ENCODE measurements at regions not wholly inside any gene's neighbourhood (a gene's known extent, or its start where the extent isn't known, plus 50 kb on each side); places are given as distances from the start of the nearest gene placed in this dataset.

DNA sequence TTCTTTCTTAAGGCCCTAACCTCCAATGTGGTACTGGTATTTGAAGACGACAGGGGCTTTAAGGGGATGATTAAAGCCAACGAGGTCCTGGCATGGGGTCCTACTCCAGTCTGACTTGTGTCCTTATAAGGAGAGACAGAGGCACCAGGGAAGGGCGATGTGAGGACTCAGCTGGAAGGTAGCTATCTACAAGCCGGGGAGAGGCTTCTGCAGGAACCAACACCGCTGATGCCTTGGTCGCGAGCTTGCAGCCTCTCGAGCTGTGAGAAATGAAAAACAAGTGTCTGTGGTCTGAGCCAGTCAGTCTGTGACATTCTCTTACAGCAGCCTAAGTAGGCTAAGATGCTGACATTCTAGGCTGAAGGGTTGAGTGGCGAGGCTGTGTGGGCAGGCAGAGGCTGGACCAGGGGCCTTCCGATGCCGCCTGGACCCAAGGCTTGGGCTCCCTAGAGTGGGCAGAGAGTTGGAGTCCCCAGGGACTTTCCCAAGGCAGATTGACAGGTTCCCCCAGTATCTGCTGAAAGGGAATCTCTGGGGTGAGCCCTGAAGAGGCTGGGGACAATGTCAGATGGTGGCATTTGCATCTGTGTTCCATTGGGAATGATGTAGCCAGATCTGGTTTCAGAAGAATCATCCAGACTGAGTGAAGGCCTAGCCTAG is 322.9 kb upstream of the HS6ST1 start:
- no peaks in the 10 kb centered on the region for H3K36me3 ChIP-seq (ENCODE audit: control insufficient read depth in 4 of 4, insufficient read depth in 4 of 4, low read length in 3 of 4)
- H3K27ac ChIP-seq (ENCODE audit: insufficient read depth in 1 of 2, low read depth in 1 of 2, low read length in 2 of 2, poor library complexity in 1 of 2, severe bottlenecking in 2 of 2) = no peak overlapping the region
- ChIA-PET POLR2A (no interaction called here), CTCF (no interaction called here)
- H3K4me3 ChIP-seq (ENCODE audit: control insufficient read depth in 1 of 7, extremely low read depth in 1 of 7, insufficient read depth in 4 of 7, low read depth in 2 of 7, low read length in 6 of 7) = no peak overlapping the region
- peaks cover 6 to 69% (median 36%) of the 10 kb centered on the region in 4 experiments for H3K4me1 ChIP-seq (ENCODE audit: control extremely low read depth in 1 of 4, control insufficient read depth in 4 of 4, insufficient read depth in 4 of 4, low read length in 3 of 4)
- WGBS (ENCODE audit: insufficient coverage) = 87% methylated on average over 8 of the region's 11 CpGs
- DNase-seq = no peak
- H3K27me3 ChIP-seq (replicated peaks in 2 of 5; ENCODE audit: control insufficient read depth in 4 of 5, insufficient read depth in 5 of 5, low read length in 4 of 5) = no peaks in the 10 kb centered on the region
- H3K9me3 ChIP-seq (ENCODE audit: control extremely low read depth in 1 of 5, control insufficient read depth in 4 of 5, insufficient read depth in 2 of 5, low read depth in 1 of 5, low read length in 4 of 5) = no peaks in the 10 kb centered on the region

- WGBS (ENCODE audit: insufficient coverage) = 100% methylated on average over 5 of the region's 5 CpGs
- no peak overlapping the region for H3K27ac ChIP-seq (ENCODE audit: insufficient read depth in 1 of 2, low read depth in 1 of 2, low read length in 2 of 2, poor library complexity in 1 of 2, severe bottlenecking in 2 of 2)
- H3K4me3 ChIP-seq (ENCODE audit: control insufficient read depth in 1 of 7, extremely low read depth in 1 of 7, insufficient read depth in 4 of 7, low read depth in 2 of 7, low read length in 6 of 7) = no peak overlapping the region
- H3K36me3 ChIP-seq (ENCODE audit: control insufficient read depth in 4 of 4, insufficient read depth in 4 of 4, low read length in 3 of 4) = no peaks in the 10 kb centered on the region
- no peaks in the 10 kb centered on the region for H3K27me3 ChIP-seq (replicated peaks in 2 of 5; ENCODE audit: control insufficient read depth in 4 of 5, insufficient read depth in 5 of 5, low read length in 4 of 5)
- H3K4me1 ChIP-seq (ENCODE audit: control extremely low read depth in 1 of 4, control insufficient read depth in 4 of 4, insufficient read depth in 4 of 4, low read length in 3 of 4) = peaks cover 6 to 65% (median 35%) of the 10 kb centered on the region in 4 experiments
- ChIA-PET POLR2A (no interaction called here), CTCF (no interaction called here)
- H3K9me3 ChIP-seq (ENCODE audit: control extremely low read depth in 1 of 5, control insufficient read depth in 4 of 5, insufficient read depth in 2 of 5, low read depth in 1 of 5, low read length in 4 of 5) = no peaks in the 10 kb centered on the region
- DNase-seq = no peak
Observed at GRCh38 chr2:128642316-128642715, 323.6 kb upstream of the HS6ST1 start.

- WGBS (ENCODE audit: insufficient coverage) = 100% methylated on average over 1 of the region's 5 CpGs
- no peaks in the 10 kb centered on the region for H3K27me3 ChIP-seq (replicated peaks in 2 of 5; ENCODE audit: control insufficient read depth in 4 of 5, insufficient read depth in 5 of 5, low read length in 4 of 5)
- ChIA-PET CTCF (interaction anchor here (1.1 kb wide), 1 partner anchor 14 kb away, joined by 3 read pairs; no protein-coding TSS in a partner anchor), POLR2A (no interaction called here)
- DNase-seq = no peak
- H3K4me3 ChIP-seq (ENCODE audit: control insufficient read depth in 1 of 7, extremely low read depth in 1 of 7, insufficient read depth in 4 of 7, low read depth in 2 of 7, low read length in 6 of 7) = no peak overlapping the region
- no peaks in the 10 kb centered on the region for H3K9me3 ChIP-seq (ENCODE audit: control extremely low read depth in 1 of 5, control insufficient read depth in 4 of 5, insufficient read depth in 2 of 5, low read depth in 1 of 5, low read length in 4 of 5)
- H3K4me1 ChIP-seq (ENCODE audit: control extremely low read depth in 1 of 4, control insufficient read depth in 4 of 4, insufficient read depth in 4 of 4, low read length in 3 of 4) = peaks cover 6 to 60% (median 33%) of the 10 kb centered on the region in 4 experiments
- no peaks in the 10 kb centered on the region for H3K36me3 ChIP-seq (ENCODE audit: control insufficient read depth in 4 of 4, insufficient read depth in 4 of 4, low read length in 3 of 4)
- no peak overlapping the region for H3K27ac ChIP-seq (ENCODE audit: insufficient read depth in 1 of 2, low read depth in 1 of 2, low read length in 2 of 2, poor library complexity in 1 of 2, severe bottlenecking in 2 of 2)
Observed at GRCh38 chr2:128642821-128643220, 324.2 kb upstream of the HS6ST1 start.

- Histone ChIP-seq H3K27me3 (replicated peaks in 2 of 5; ENCODE audit: control insufficient read depth in 4 of 5, insufficient read depth in 5 of 5, low read length in 4 of 5) (no peaks in the 10 kb centered on the region), H3K9me3 (ENCODE audit: control extremely low read depth in 1 of 5, control insufficient read depth in 4 of 5, insufficient read depth in 2 of 5, low read depth in 1 of 5, low read length in 4 of 5) (no peaks in the 10 kb centered on the region), H3K4me3 (ENCODE audit: control insufficient read depth in 1 of 7, extremely low read depth in 1 of 7, insufficient read depth in 4 of 7, low read depth in 2 of 7, low read length in 6 of 7) (no peak overlapping the region), H3K4me1 (ENCODE audit: control extremely low read depth in 1 of 4, control insufficient read depth in 4 of 4, insufficient read depth in 4 of 4, low read length in 3 of 4) (peaks cover 5 to 54% (median 29%) of the 10 kb centered on the region in 4 experiments), H3K36me3 (ENCODE audit: control insufficient read depth in 4 of 4, insufficient read depth in 4 of 4, low read length in 3 of 4) (no peaks in the 10 kb centered on the region), H3K27ac (ENCODE audit: insufficient read depth in 1 of 2, low read depth in 1 of 2, low read length in 2 of 2, poor library complexity in 1 of 2, severe bottlenecking in 2 of 2) (no peak overlapping the region)
- 94% methylated on average over 6 of the region's 7 CpGs for WGBS (ENCODE audit: insufficient coverage)
- no peak for DNase-seq
- ChIA-PET CTCF (interaction anchor here (1.1 kb wide), 1 partner anchor 14 kb away, joined by 3 read pairs; no protein-coding TSS in a partner anchor), POLR2A (no interaction called here)
Observed at GRCh38 chr2:128643221-128644065, 324.8 kb upstream of the HS6ST1 start.

- Histone ChIP-seq H3K9me3 (ENCODE audit: control extremely low read depth in 1 of 5, control insufficient read depth in 4 of 5, insufficient read depth in 2 of 5, low read depth in 1 of 5, low read length in 4 of 5) (no peaks in the 10 kb centered on the region), H3K27me3 (replicated peaks in 2 of 5; ENCODE audit: control insufficient read depth in 4 of 5, insufficient read depth in 5 of 5, low read length in 4 of 5) (no peaks in the 10 kb centered on the region), H3K27ac (ENCODE audit: insufficient read depth in 1 of 2, low read depth in 1 of 2, low read length in 2 of 2, poor library complexity in 1 of 2, severe bottlenecking in 2 of 2) (no peak overlapping the region), H3K4me3 (ENCODE audit: control insufficient read depth in 1 of 7, extremely low read depth in 1 of 7, insufficient read depth in 4 of 7, low read depth in 2 of 7, low read length in 6 of 7) (no peak overlapping the region), H3K36me3 (ENCODE audit: control insufficient read depth in 4 of 4, insufficient read depth in 4 of 4, low read length in 3 of 4) (no peaks in the 10 kb centered on the region), H3K4me1 (ENCODE audit: control extremely low read depth in 1 of 4, control insufficient read depth in 4 of 4, insufficient read depth in 4 of 4, low read length in 3 of 4) (peaks cover 0 to 46% (median 22%) of the 10 kb centered on the region in 4 experiments)
- CTCF ChIA-PET = interaction anchor here (0.9 to 1.1 kb wide), 2 partner anchors 8 to 64 kb away, joined by 3 read pairs; no protein-coding TSS in a partner anchor
- 89% methylated on average over 6 of the region's 6 CpGs for WGBS (ENCODE audit: insufficient coverage)
- POLR2A ChIA-PET = no interaction called here
- no peak for DNase-seq
Observed at GRCh38 chr2:128644156-128644555, 325.5 kb upstream of the HS6ST1 start.

GRCh38 chr2:128644718-128645256 is 326.1 kb upstream of the HS6ST1 start:
- ChIA-PET CTCF (interaction anchor here (0.9 to 1.1 kb wide), 2 partner anchors 9 to 63 kb away, joined by 3 read pairs; no protein-coding TSS in a partner anchor), POLR2A (no interaction called here)
- H3K4me1 ChIP-seq (ENCODE audit: control extremely low read depth in 1 of 4, control insufficient read depth in 4 of 4, insufficient read depth in 4 of 4, low read length in 3 of 4) = peaks cover 0 to 40% (median 16%) of the 10 kb centered on the region in 4 experiments
- no peak for DNase-seq
- no peak overlapping the region for H3K4me3 ChIP-seq (ENCODE audit: control insufficient read depth in 1 of 7, extremely low read depth in 1 of 7, insufficient read depth in 4 of 7, low read depth in 2 of 7, low read length in 6 of 7)
- H3K9me3 ChIP-seq (ENCODE audit: control extremely low read depth in 1 of 5, control insufficient read depth in 4 of 5, insufficient read depth in 2 of 5, low read depth in 1 of 5, low read length in 4 of 5) = no peaks in the 10 kb centered on the region
- 33% methylated on average over 1 of the region's 2 CpGs for WGBS (ENCODE audit: insufficient coverage)
- H3K27me3 ChIP-seq (replicated peaks in 2 of 5; ENCODE audit: control insufficient read depth in 4 of 5, insufficient read depth in 5 of 5, low read length in 4 of 5) = no peaks in the 10 kb centered on the region
- no peak overlapping the region for H3K27ac ChIP-seq (ENCODE audit: insufficient read depth in 1 of 2, low read depth in 1 of 2, low read length in 2 of 2, poor library complexity in 1 of 2, severe bottlenecking in 2 of 2)
- no peaks in the 10 kb centered on the region for H3K36me3 ChIP-seq (ENCODE audit: control insufficient read depth in 4 of 4, insufficient read depth in 4 of 4, low read length in 3 of 4)

DNA sequence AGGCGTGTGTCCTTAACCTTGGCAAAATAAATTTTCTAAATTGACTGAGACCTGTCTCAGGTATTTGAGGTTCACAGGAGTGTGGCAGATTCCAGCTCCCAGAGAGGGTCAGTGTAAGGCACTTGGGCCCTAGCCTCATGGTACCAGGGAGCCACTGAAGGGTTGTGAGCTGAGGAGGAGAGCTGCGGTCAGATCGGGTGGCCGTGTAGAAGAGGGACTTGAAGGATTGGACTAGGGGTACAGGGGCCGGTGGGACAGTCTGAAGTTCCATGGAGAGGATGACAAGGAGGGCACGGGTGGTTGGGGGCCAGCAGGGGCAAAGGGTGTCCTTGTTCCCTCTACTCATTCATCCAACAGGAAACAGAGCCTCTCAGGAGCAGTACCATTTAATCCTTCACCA is 327.0 kb upstream of the HS6ST1 start:
- peaks cover 0 to 32% (median 8%) of the 10 kb centered on the region in 4 experiments for H3K4me1 ChIP-seq (ENCODE audit: control extremely low read depth in 1 of 4, control insufficient read depth in 4 of 4, insufficient read depth in 4 of 4, low read length in 3 of 4)
- CTCF ChIA-PET = interaction anchor here (1.3 to 1.6 kb wide), 2 partner anchors 10 to 68 kb away, joined by 3 to 4 read pairs; no protein-coding TSS in a partner anchor
- no peaks in the 10 kb centered on the region for H3K27me3 ChIP-seq (replicated peaks in 2 of 5; ENCODE audit: control insufficient read depth in 4 of 5, insufficient read depth in 5 of 5, low read length in 4 of 5)
- H3K36me3 ChIP-seq (ENCODE audit: control insufficient read depth in 4 of 4, insufficient read depth in 4 of 4, low read length in 3 of 4) = no peaks in the 10 kb centered on the region
- no peaks in the 10 kb centered on the region for H3K9me3 ChIP-seq (ENCODE audit: control extremely low read depth in 1 of 5, control insufficient read depth in 4 of 5, insufficient read depth in 2 of 5, low read depth in 1 of 5, low read length in 4 of 5)
- no peak overlapping the region for H3K27ac ChIP-seq (ENCODE audit: insufficient read depth in 1 of 2, low read depth in 1 of 2, low read length in 2 of 2, poor library complexity in 1 of 2, severe bottlenecking in 2 of 2)
- H3K4me3 ChIP-seq (ENCODE audit: control insufficient read depth in 1 of 7, extremely low read depth in 1 of 7, insufficient read depth in 4 of 7, low read depth in 2 of 7, low read length in 6 of 7) = no peak overlapping the region
- POLR2A ChIA-PET = no interaction called here
- 95% methylated on average over 4 of the region's 6 CpGs for WGBS (ENCODE audit: insufficient coverage)
- DNase-seq = no peak
